Neural cell (in vitro differentiated cells): ENCODE measurements at regions not wholly inside any gene's neighbourhood (a gene's known extent, or its start where the extent isn't known, plus 50 kb on each side); places are given as distances from the start of the nearest gene placed in this dataset.

Source experiments
- H2AFZ ChIP-seq: fragments of 200-600, 300-800 bp; sonication (generic), shearing (Covaris generic); 2 replicates; pipeline ENCODE4 v1.6.0; 2014; ENCODE audit warnings: low read depth, mild to moderate bottlenecking, antibody characterized with exemption, low read length, moderate library complexity
- H3F3A ChIP-seq: fragments of 200-600 bp; shearing (Covaris generic); 2 replicates; pipeline ENCODE4 v1.6.1; 2016; ENCODE audit warnings: mild to moderate bottlenecking, moderate library complexity, mixed read lengths, antibody characterized with exemption, low read length; ENCODE audit not compliant: insufficient read depth, poor library complexity, severe bottlenecking
- H3K27ac ChIP-seq: fragments of 200-600, 300-800 bp; sonication (generic), shearing (Covaris generic); 2 replicates; pipeline ENCODE4 v1.5.1; 2014; ENCODE audit warnings: mild to moderate bottlenecking, low read length, moderate library complexity
- H3K27me3 ChIP-seq: fragments of 300-800, 200-600 bp; sonication (generic), shearing (Covaris generic); 2 replicates; pipeline ENCODE4 v1.6.0; 2014; ENCODE audit warnings: mild to moderate bottlenecking, low read depth, low read length, moderate library complexity; ENCODE audit not compliant: insufficient read depth
- H3K36me3 ChIP-seq: fragments of 300-800, 200-600 bp; sonication (generic), shearing (Covaris generic); 2 replicates; pipeline ENCODE4 v1.5.1; 2014; ENCODE audit warnings: mild to moderate bottlenecking, antibody characterized with exemption, low read length, moderate library complexity; ENCODE audit not compliant: insufficient read depth
- H3K4me2 ChIP-seq: fragments of 300-800, 200-600 bp; sonication (generic), shearing (Covaris generic); 2 replicates; pipeline ENCODE4 v1.6.0; 2014; ENCODE audit warnings: mild to moderate bottlenecking, low read length
- H3K4me3 ChIP-seq: fragments of 300-800, 200-600 bp; sonication (generic), shearing (Covaris generic); 2 replicates; pipeline ENCODE4 v1.5.1; 2014; ENCODE audit warnings: mild to moderate bottlenecking, low read length, moderate library complexity
- H3K79me2 ChIP-seq: fragments of 200-600 bp; shearing (Covaris generic); replicated peaks from 2 replicates; pipeline ENCODE4 v1.6.0; 2014; ENCODE audit warnings: mild to moderate bottlenecking, low read length, moderate library complexity; ENCODE audit not compliant: insufficient read depth
- H3K9ac ChIP-seq: fragments of 300-800, 200-600 bp; sonication (generic), shearing (Covaris generic); 2 replicates; pipeline ENCODE4 v1.6.1; 2016; ENCODE audit warnings: mild to moderate bottlenecking, low read length, mixed read lengths
- H3K9me2 ChIP-seq: fragments of 200-600 bp; shearing (Covaris generic); 2 replicates; pipeline ENCODE4 v1.6.1; 2016; ENCODE audit warnings: mild to moderate bottlenecking, low read length, mixed read lengths; ENCODE audit not compliant: insufficient read depth
- H3K9me3 ChIP-seq: fragments of 200-600, 300-800 bp; sonication (generic), shearing (Covaris generic); 2 replicates; pipeline ENCODE4 v1.6.1; 2016; ENCODE audit warnings: mild to moderate bottlenecking, mixed run types, low read length, moderate library complexity, mixed read lengths
- H4K20me1 ChIP-seq: fragments of 200-600 bp; shearing (Covaris generic); 2 replicates; pipeline ENCODE4 v1.6.1; 2016; ENCODE audit warnings: mild to moderate bottlenecking, mixed run types; ENCODE audit not compliant: insufficient read depth
- EP300 ChIP-seq: fragments of 450-650 bp; conservative IDR thresholded peaks from 2 replicates; pipeline ENCODE4 v1.6.1; 2014; ENCODE audit warnings: antibody characterized with exemption, mild to moderate bottlenecking, moderate library complexity; ENCODE audit not compliant: poor library complexity, severe bottlenecking
- EZH2 ChIP-seq: fragments of 200-600, 300-800 bp; shearing (Covaris generic), sonication (generic); IDR thresholded peaks from 2 replicates; pipeline ENCODE4 v1.6.1; 2014; ENCODE audit warnings: antibody characterized with exemption, low read length, borderline replicate concordance, mild to moderate bottlenecking; ENCODE audit not compliant: insufficient read depth, poor library complexity, severe bottlenecking
- MXI1 ChIP-seq: fragments of 450-650 bp; conservative IDR thresholded peaks from 2 replicates; pipeline ENCODE4 v1.6.1; 2014; ENCODE audit warnings: antibody characterized with exemption, mild to moderate bottlenecking; ENCODE audit not compliant: poor library complexity, severe bottlenecking
- POLR2AphosphoS5 ChIP-seq: IDR thresholded peaks from 2 replicates; pipeline ENCODE4 v1.6.1; 2012
- RAD21 ChIP-seq: fragments of 450-650 bp; conservative IDR thresholded peaks from 2 replicates; pipeline ENCODE4 v1.6.1; 2014; ENCODE audit warnings: antibody characterized with exemption, mild to moderate bottlenecking, moderate library complexity
- SMC3 ChIP-seq: fragments of 450-650 bp; conservative IDR thresholded peaks from 2 replicates; pipeline ENCODE4 v1.6.1; 2014; ENCODE audit warnings: antibody characterized with exemption, mild to moderate bottlenecking, moderate library complexity; ENCODE audit not compliant: poor library complexity
- TAF1 ChIP-seq: IDR thresholded peaks from 2 replicates; pipeline ENCODE4 v1.6.1; 2012; ENCODE audit warnings: low read depth
- TF ChIP-seq, protein P1 (sequence below): IDR thresholded peaks from 2 replicates; pipeline ENCODE4 v1.6.1; 2012; ENCODE audit warnings: borderline replicate concordance
- TF ChIP-seq, protein P2 (sequence below): fragments of 450-650 bp; IDR thresholded peaks from 2 replicates; pipeline ENCODE4 v1.5.1; 2014; ENCODE audit warnings: antibody characterized with exemption, mild to moderate bottlenecking, moderate library complexity; ENCODE audit not compliant: poor library complexity, severe bottlenecking

- Histone ChIP-seq H4K20me1 (no peaks in the 10 kb centered on the region), H2AFZ (no peak overlapping the region), H3K9me2 (no peaks in the 10 kb centered on the region), H3K27me3 (no peaks in the 10 kb centered on the region), H3K79me2 (no peaks in the 10 kb centered on the region), H3K4me2 (no peak overlapping the region), H3K9me3 (no peaks in the 10 kb centered on the region), H3K36me3 (no peaks in the 10 kb centered on the region), H3K27ac (no peak overlapping the region), H3K9ac (no peak overlapping the region), H3F3A (no peaks in the 10 kb centered on the region), H3K4me3 (no peak overlapping the region)
- no peak for TF ChIP-seq TAF1
- TF ChIP-seq EP300: no peak
- TF ChIP-seq, protein P1, sequence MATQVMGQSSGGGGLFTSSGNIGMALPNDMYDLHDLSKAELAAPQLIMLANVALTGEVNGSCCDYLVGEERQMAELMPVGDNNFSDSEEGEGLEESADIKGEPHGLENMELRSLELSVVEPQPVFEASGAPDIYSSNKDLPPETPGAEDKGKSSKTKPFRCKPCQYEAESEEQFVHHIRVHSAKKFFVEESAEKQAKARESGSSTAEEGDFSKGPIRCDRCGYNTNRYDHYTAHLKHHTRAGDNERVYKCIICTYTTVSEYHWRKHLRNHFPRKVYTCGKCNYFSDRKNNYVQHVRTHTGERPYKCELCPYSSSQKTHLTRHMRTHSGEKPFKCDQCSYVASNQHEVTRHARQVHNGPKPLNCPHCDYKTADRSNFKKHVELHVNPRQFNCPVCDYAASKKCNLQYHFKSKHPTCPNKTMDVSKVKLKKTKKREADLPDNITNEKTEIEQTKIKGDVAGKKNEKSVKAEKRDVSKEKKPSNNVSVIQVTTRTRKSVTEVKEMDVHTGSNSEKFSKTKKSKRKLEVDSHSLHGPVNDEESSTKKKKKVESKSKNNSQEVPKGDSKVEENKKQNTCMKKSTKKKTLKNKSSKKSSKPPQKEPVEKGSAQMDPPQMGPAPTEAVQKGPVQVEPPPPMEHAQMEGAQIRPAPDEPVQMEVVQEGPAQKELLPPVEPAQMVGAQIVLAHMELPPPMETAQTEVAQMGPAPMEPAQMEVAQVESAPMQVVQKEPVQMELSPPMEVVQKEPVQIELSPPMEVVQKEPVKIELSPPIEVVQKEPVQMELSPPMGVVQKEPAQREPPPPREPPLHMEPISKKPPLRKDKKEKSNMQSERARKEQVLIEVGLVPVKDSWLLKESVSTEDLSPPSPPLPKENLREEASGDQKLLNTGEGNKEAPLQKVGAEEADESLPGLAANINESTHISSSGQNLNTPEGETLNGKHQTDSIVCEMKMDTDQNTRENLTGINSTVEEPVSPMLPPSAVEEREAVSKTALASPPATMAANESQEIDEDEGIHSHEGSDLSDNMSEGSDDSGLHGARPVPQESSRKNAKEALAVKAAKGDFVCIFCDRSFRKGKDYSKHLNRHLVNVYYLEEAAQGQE: no peak
- TF ChIP-seq, protein P2, sequence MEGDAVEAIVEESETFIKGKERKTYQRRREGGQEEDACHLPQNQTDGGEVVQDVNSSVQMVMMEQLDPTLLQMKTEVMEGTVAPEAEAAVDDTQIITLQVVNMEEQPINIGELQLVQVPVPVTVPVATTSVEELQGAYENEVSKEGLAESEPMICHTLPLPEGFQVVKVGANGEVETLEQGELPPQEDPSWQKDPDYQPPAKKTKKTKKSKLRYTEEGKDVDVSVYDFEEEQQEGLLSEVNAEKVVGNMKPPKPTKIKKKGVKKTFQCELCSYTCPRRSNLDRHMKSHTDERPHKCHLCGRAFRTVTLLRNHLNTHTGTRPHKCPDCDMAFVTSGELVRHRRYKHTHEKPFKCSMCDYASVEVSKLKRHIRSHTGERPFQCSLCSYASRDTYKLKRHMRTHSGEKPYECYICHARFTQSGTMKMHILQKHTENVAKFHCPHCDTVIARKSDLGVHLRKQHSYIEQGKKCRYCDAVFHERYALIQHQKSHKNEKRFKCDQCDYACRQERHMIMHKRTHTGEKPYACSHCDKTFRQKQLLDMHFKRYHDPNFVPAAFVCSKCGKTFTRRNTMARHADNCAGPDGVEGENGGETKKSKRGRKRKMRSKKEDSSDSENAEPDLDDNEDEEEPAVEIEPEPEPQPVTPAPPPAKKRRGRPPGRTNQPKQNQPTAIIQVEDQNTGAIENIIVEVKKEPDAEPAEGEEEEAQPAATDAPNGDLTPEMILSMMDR: no peak
- TF ChIP-seq RAD21: no peak
- TF ChIP-seq SMC3: no peak
- no peak for TF ChIP-seq EZH2
- no peak for TF ChIP-seq POLR2AphosphoS5
- TF ChIP-seq MXI1: no peak
Measured at GRCh38 chr16:24639769-24640168, 89.7 kb upstream of the TNRC6A start.

DNA sequence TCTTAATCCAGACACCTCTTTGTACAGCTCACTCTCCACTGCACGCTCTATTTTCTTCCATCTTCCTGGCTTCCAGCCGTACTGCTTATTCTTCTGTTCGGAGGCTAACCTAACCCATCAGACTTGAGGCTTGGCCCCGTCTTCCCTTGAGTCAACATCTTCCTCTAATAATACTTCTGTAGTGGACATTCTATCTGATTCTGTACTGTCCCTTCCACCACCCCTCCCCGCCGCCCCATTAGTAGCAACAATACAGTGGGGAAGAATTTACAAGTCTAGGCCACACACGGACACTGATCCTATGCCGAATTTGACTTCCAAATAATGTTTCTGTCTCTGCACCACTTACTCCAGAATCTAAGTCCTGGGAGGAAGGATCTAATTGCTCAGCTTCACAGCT lies 86.0 kb upstream of the TNRC6A start:
- no peak for TF ChIP-seq POLR2AphosphoS5
- no peak for TF ChIP-seq MXI1
- TF ChIP-seq EP300: no peak
- TF ChIP-seq, protein P2: no peak
- no peak for TF ChIP-seq TAF1
- TF ChIP-seq SMC3: no peak
- TF ChIP-seq, protein P1: no peak
- TF ChIP-seq RAD21: no peak
- no peak for TF ChIP-seq EZH2
- no peak overlapping the region for H3K4me2 ChIP-seq
- H2AFZ ChIP-seq: no peak overlapping the region
- no peaks in the 10 kb centered on the region for H4K20me1 ChIP-seq
- H3K27ac ChIP-seq: no peak overlapping the region
- H3K27me3 ChIP-seq: no peaks in the 10 kb centered on the region
- H3K36me3 ChIP-seq: no peaks in the 10 kb centered on the region
- no peaks in the 10 kb centered on the region for H3K79me2 ChIP-seq
- H3K9ac ChIP-seq: no peak overlapping the region
- no peak overlapping the region for H3K4me3 ChIP-seq
- no peaks in the 10 kb centered on the region for H3F3A ChIP-seq
- H3K9me2 ChIP-seq: no peaks in the 10 kb centered on the region
- no peaks in the 10 kb centered on the region for H3K9me3 ChIP-seq
